HCT116 (cell line): ENCODE measurements at regions not wholly inside any gene's neighbourhood (a gene's known extent, or its start where the extent isn't known, plus 50 kb on each side); places are given as distances from the start of the nearest gene placed in this dataset.

ENCODE experiments used
- ATAC-seq: fragments of 200-7000 bp; cut with Tn5 transposase; 2 replicates; pipeline ENCODE4 v1.9.1; 2020; ENCODE audit warnings: mild to moderate bottlenecking, moderate library complexity
- BruUV-seq: library from RNA; stranded (reverse); fragments of 400-500 nt; replicated peaks from 2 replicates; lab custom pipeline; 2021; lab: Mats Ljungman, UMichigan
- CTCF ChIA-PET: fragments of 300-600 bp; sonication (Branson Sonifier 250); formaldehyde crosslinking; loops from one replicate; lab custom pipeline; 2021; ENCODE audit warnings: antibody characterized with exemption; lab: Charles Lee
- POLR2A ChIA-PET: fragments of 300-600, 350-600 bp; sonication (Branson Sonifier 250); formaldehyde crosslinking; loops from one replicate; lab custom pipeline; 2021; ENCODE audit warnings: antibody characterized with exemption; lab: Charles Lee
- RAD21 ChIA-PET, 2 experiments: fragments of 300-600 bp; sonication (Branson Sonifier 250); formaldehyde crosslinking; loops; one replicate each; lab custom pipeline; 2023; ENCODE audit warnings: low total read pairs in 2 of 2; ENCODE audit not compliant: uncharacterized antibody in 2 of 2, unreplicated experiment in 2 of 2, low non-redundant PET in 1 of 2; lab: Charles Lee
- DNase-seq: peaks from one replicate; pipeline ENCODE4 v3.0.0-alpha.2; 2010; ENCODE audit warnings: low read depth, low spot score
- H2AFZ ChIP-seq: fragments of 200-600 bp; shearing (Covaris generic), sonication (generic); 2 replicates; pipeline ENCODE4 v1.6.1; 2017; ENCODE audit warnings: low read depth, mixed run types, mixed read lengths, antibody characterized with exemption, low read length; ENCODE audit not compliant: poor library complexity, severe bottlenecking
- H3K27ac ChIP-seq: 2 replicates; pipeline ENCODE4 v1.5.1; 2012; ENCODE audit warnings: low read depth, low read length
- H3K27me3 ChIP-seq: fragments of 200-600 bp; sonication (generic); 2 replicates; pipeline ENCODE4 v1.6.1; 2016; ENCODE audit warnings: mixed run types, low read length, mixed read lengths; ENCODE audit not compliant: insufficient read depth
- H3K36me3 ChIP-seq, 2 experiments: fragments of 200-500 bp in 1 of 2; fragments of 200-600 bp in 1 of 2; sonication (Bioruptor generic) in 1 of 2; sonication (generic) in 1 of 2; 2 replicates each; pipeline versions ENCODE4 v1.5.1 to v1.6.1; 2014 to 2016; ENCODE audit warnings: low read length in 2 of 2, inconsistent platforms in 1 of 2, mixed read lengths in 1 of 2, mixed run types in 1 of 2; ENCODE audit not compliant: insufficient read depth in 2 of 2, control insufficient read depth in 1 of 2
- H3K4me1 ChIP-seq, 2 experiments: fragments of 200-600 bp in 1 of 2; sonication (generic) in 1 of 2; 2 replicates each; pipeline versions ENCODE4 v1.5.1 to v1.6.1; 2012 to 2017; ENCODE audit warnings: low read length in 2 of 2, inconsistent platforms in 1 of 2, mild to moderate bottlenecking in 1 of 2, mixed read lengths in 1 of 2, mixed run types in 1 of 2, moderate library complexity in 1 of 2; ENCODE audit not compliant: insufficient read depth in 2 of 2, control insufficient read depth in 1 of 2
- H3K4me2 ChIP-seq: fragments of 200-600 bp; sonication (generic); 2 replicates; pipeline ENCODE4 v1.6.1; 2017; ENCODE audit warnings: mixed run types, low read length, mixed read lengths
- H3K4me3 ChIP-seq, 2 experiments: fragments of 200-600 bp in 1 of 2; sonication (generic) in 1 of 2; replicated peaks in 1 of 2; 2 replicates each; pipeline ENCODE4 v1.5.1; 2011 to 2016; ENCODE audit warnings: low read length in 2 of 2, control low read depth in 1 of 2, low read depth in 1 of 2, mild to moderate bottlenecking in 1 of 2, mixed read lengths in 1 of 2, mixed run types in 1 of 2
- H3K79me2 ChIP-seq: fragments of 200-600 bp; sonication (generic); 2 replicates; pipeline ENCODE4 v1.6.1; 2017; ENCODE audit warnings: mild to moderate bottlenecking, mixed run types, low read length, moderate library complexity, mixed read lengths; ENCODE audit not compliant: insufficient read depth
- H3K9ac ChIP-seq: fragments of 200-600 bp; sonication (generic); 2 replicates; pipeline ENCODE4 v1.6.1; 2016; ENCODE audit warnings: low read length, mixed read lengths
- H3K9me2 ChIP-seq: fragments of 200-600 bp; sonication (generic), shearing (Covaris generic); 2 replicates; pipeline ENCODE4 v1.6.1; 2017; ENCODE audit warnings: mixed run types, mild to moderate bottlenecking, moderate library complexity; ENCODE audit not compliant: insufficient read depth
- H3K9me3 ChIP-seq, 2 experiments: fragments of 200-500 bp in 1 of 2; fragments of 200-600 bp in 1 of 2; sonication (Bioruptor generic) in 1 of 2; sonication (generic) in 1 of 2; 2 replicates each; pipeline ENCODE4 v1.6.1; 2014 to 2017; ENCODE audit warnings: low read length in 2 of 2, mixed read lengths in 2 of 2, inconsistent platforms in 1 of 2, low read depth in 1 of 2, mild to moderate bottlenecking in 1 of 2, mixed run types in 1 of 2, moderate library complexity in 1 of 2; ENCODE audit not compliant: control insufficient read depth in 1 of 2, insufficient read depth in 1 of 2
- H4K20me1 ChIP-seq: fragments of 200-600 bp; sonication (generic), shearing (Covaris generic); 2 replicates; pipeline ENCODE4 v1.6.1; 2017; ENCODE audit warnings: mixed run types, mild to moderate bottlenecking, moderate library complexity; ENCODE audit not compliant: insufficient read depth
- CBX3 ChIP-seq: IDR thresholded peaks from 2 replicates; pipeline ENCODE4 v1.6.1; 2012; ENCODE audit warnings: low read depth
- EGR1 ChIP-seq: IDR thresholded peaks from 2 replicates; pipeline ENCODE4 v1.6.1; 2012; ENCODE audit warnings: low read depth
- ELF1 ChIP-seq: IDR thresholded peaks from 2 replicates; pipeline ENCODE4 v1.6.1; 2012; ENCODE audit warnings: low read depth, borderline replicate concordance
- EZH2phosphoT487 ChIP-seq: fragments of 200-600 bp; IDR thresholded peaks from 2 replicates; pipeline ENCODE4 v1.6.1; 2018; ENCODE audit warnings: antibody characterized with exemption, borderline replicate concordance
- FOSL1 ChIP-seq: IDR thresholded peaks from 2 replicates; pipeline ENCODE4 v1.6.1; 2012; ENCODE audit warnings: low read depth
- JUND ChIP-seq: IDR thresholded peaks from 2 replicates; pipeline ENCODE4 v1.6.1; 2012
- POLR2A ChIP-seq: IDR thresholded peaks from 2 replicates; pipeline ENCODE4 v1.7.0; 2011; ENCODE audit warnings: borderline replicate concordance; ENCODE audit not compliant: insufficient read depth, insufficient read length; ENCODE audit errors: extremely low read depth
- POLR2AphosphoS5 ChIP-seq: IDR thresholded peaks from 2 replicates; pipeline ENCODE4 v1.6.1; 2011; ENCODE audit warnings: mild to moderate bottlenecking, low read depth, low read length, moderate library complexity
- SIN3A ChIP-seq: IDR thresholded peaks from 2 replicates; pipeline ENCODE4 v1.6.1; 2012; ENCODE audit warnings: low read depth
- SP1 ChIP-seq: IDR thresholded peaks from 2 replicates; pipeline ENCODE4 v1.6.1; 2012; ENCODE audit warnings: low read depth
- SRF ChIP-seq: IDR thresholded peaks from 2 replicates; pipeline ENCODE4 v1.6.1; 2012; ENCODE audit warnings: low read depth
- YY1 ChIP-seq: IDR thresholded peaks from 2 replicates; pipeline ENCODE4 v1.6.1; 2011; ENCODE audit warnings: low read length, low read depth, moderate library complexity, mild to moderate bottlenecking; ENCODE audit not compliant: insufficient replicate concordance; ENCODE audit errors: extremely low read depth
- ZFX ChIP-seq: fragments of 450-650 bp; IDR thresholded peaks from 2 replicates; pipeline ENCODE4 v1.6.1; 2017
- ZNF274 ChIP-seq: fragments of 200-500 bp; sonication (Bioruptor generic); IDR thresholded peaks from 2 replicates; pipeline ENCODE4 v1.6.1; 2014; ENCODE audit warnings: mild to moderate bottlenecking, low read depth, low read length, inconsistent platforms
- intact Hi-C: fragments of 100-400 bp; cut with micrococcal nuclease; formaldehyde crosslinking; loops from 2 replicates; pipeline ENCODE4 v1.10.0; 2022
- TF ChIP-seq, protein P1 (sequence below): IDR thresholded peaks from 2 replicates; pipeline ENCODE4 v1.6.1; 2012
- TF ChIP-seq, protein P2 (sequence below), 3 experiments: fragments of 200-600 bp in 1 of 3; sonication (generic) in 1 of 3; IDR thresholded peaks in 2 of 3; conservative IDR thresholded peaks in 1 of 3; 2 replicates each; pipeline ENCODE4 v1.5.1; 2012 to 2017; ENCODE audit warnings: low read depth in 2 of 3, low read length in 2 of 3, antibody characterized with exemption in 1 of 3, borderline replicate concordance in 1 of 3, control low read depth in 1 of 3, mild to moderate bottlenecking in 1 of 3, mixed read lengths in 1 of 3, mixed run types in 1 of 3, moderate library complexity in 1 of 3; ENCODE audit not compliant: insufficient read depth in 1 of 3
- TF ChIP-seq, protein P3 (sequence below): IDR thresholded peaks from 2 replicates; pipeline ENCODE4 v1.6.1; 2012; ENCODE audit warnings: low read depth
- TF ChIP-seq, protein P4 (sequence below): IDR thresholded peaks from 2 replicates; pipeline ENCODE4 v1.6.1; 2012

DNA sequence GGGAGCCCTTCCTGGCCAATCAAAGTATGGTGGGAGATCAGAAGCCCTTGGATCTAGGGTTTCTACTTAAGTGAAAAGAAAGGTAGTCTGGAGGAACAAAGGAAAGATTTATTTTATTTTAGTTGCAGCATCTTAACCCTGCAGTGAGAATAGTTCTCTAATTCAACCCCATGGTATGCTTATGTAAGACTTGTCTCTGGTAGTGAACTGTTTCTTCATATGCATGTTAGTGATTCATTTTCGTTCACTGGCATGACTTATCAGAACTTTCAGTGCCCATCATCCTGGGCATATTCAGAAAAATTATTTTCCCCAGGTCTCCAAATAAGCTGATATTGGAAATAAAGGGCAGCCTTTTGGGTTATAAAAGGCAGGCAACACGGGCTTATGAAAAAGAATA, 1058.8 kb downstream of the NLGN4Y start:
- Histone ChIP-seq H3K4me2 (no peak overlapping the region), H2AFZ (no peak overlapping the region), H3K9me3 (no peaks in the 10 kb centered on the region), H3K4me3 (no peak overlapping the region), H3K79me2 (no peaks in the 10 kb centered on the region), H3K27ac (no peak overlapping the region), H3K9me2 (no peaks in the 10 kb centered on the region), H3K36me3 (no peaks in the 10 kb centered on the region), H4K20me1 (no peaks in the 10 kb centered on the region), H3K27me3 (no peaks in the 10 kb centered on the region), H3K4me1 (no peaks in the 10 kb centered on the region), H3K9ac (no peak overlapping the region)
- ATAC-seq (no peak), DNase-seq (no peak)
- RAD21 ChIA-PET: no interaction called here
- TF ChIP-seq ELF1 (no peak), CBX3 (no peak), JUND (no peak), EGR1 (no peak), EZH2phosphoT487 (no peak), ZNF274 (no peak), FOSL1 (no peak), ZFX (no peak), POLR2AphosphoS5 (no peak), SP1 (no peak), SRF (no peak)
- TF ChIP-seq, protein P1, sequence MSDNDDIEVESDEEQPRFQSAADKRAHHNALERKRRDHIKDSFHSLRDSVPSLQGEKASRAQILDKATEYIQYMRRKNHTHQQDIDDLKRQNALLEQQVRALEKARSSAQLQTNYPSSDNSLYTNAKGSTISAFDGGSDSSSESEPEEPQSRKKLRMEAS: no peak
- POLR2A ChIA-PET: no interaction called here
- intact Hi-C loops: no loop called here
- CTCF ChIA-PET: no interaction called here
- BruUV-seq: no TSS peak

DNA sequence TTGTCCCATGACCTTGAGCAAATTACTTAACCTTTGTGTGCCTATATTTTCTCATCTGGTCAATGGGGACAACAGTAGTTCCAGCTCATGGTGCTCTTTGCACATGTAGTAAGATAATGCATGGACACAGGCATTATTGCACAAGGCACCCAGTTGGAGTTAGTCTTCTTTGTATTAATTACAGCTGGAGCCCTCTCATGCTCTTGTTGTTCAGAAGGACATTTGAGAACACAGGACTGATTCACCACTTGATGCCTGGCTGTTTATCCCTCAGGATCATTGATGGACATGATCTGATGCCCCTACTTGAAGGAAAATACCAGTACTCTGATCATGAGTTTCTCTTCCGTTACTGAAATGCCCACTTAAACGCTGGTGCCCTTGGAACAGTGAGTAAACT, 1068.6 kb downstream of the NLGN4Y start:
- Histone ChIP-seq H2AFZ (no peak overlapping the region), H3K9me3 (no peaks in the 10 kb centered on the region), H3K9me2 (no peaks in the 10 kb centered on the region), H3K27ac (no peak overlapping the region), H3K27me3 (no peaks in the 10 kb centered on the region), H3K4me3 (no peak overlapping the region), H4K20me1 (no peaks in the 10 kb centered on the region), H3K79me2 (no peaks in the 10 kb centered on the region), H3K36me3 (no peaks in the 10 kb centered on the region), H3K4me2 (no peak overlapping the region), H3K4me1 (no peaks in the 10 kb centered on the region), H3K9ac (no peak overlapping the region)
- ChIA-PET RAD21 (no interaction called here), POLR2A (no interaction called here), CTCF (no interaction called here)
- no peak for DNase-seq
- intact Hi-C loops: no loop called here
- ATAC-seq: no peak
- BruUV-seq: no TSS peak
- no peak for TF ChIP-seq SIN3A
- TF ChIP-seq, protein P2, sequence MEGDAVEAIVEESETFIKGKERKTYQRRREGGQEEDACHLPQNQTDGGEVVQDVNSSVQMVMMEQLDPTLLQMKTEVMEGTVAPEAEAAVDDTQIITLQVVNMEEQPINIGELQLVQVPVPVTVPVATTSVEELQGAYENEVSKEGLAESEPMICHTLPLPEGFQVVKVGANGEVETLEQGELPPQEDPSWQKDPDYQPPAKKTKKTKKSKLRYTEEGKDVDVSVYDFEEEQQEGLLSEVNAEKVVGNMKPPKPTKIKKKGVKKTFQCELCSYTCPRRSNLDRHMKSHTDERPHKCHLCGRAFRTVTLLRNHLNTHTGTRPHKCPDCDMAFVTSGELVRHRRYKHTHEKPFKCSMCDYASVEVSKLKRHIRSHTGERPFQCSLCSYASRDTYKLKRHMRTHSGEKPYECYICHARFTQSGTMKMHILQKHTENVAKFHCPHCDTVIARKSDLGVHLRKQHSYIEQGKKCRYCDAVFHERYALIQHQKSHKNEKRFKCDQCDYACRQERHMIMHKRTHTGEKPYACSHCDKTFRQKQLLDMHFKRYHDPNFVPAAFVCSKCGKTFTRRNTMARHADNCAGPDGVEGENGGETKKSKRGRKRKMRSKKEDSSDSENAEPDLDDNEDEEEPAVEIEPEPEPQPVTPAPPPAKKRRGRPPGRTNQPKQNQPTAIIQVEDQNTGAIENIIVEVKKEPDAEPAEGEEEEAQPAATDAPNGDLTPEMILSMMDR (IDR thresholded peaks at IDR 0.05 in 2 of 3, conservative IDR thresholded peaks at IDR 0.05 in 1 of 3; ENCODE audit: borderline replicate concordance in 1 of 3, insufficient read depth in 1 of 3, low read depth in 2 of 3, low read length in 2 of 3): no peak
- no peak for TF ChIP-seq POLR2A
- no peak for TF ChIP-seq YY1
- no peak for TF ChIP-seq CBX3
- no peak for TF ChIP-seq FOSL1
- no peak for TF ChIP-seq ZNF274
- TF ChIP-seq, protein P1: no peak
- TF ChIP-seq, protein P3, sequence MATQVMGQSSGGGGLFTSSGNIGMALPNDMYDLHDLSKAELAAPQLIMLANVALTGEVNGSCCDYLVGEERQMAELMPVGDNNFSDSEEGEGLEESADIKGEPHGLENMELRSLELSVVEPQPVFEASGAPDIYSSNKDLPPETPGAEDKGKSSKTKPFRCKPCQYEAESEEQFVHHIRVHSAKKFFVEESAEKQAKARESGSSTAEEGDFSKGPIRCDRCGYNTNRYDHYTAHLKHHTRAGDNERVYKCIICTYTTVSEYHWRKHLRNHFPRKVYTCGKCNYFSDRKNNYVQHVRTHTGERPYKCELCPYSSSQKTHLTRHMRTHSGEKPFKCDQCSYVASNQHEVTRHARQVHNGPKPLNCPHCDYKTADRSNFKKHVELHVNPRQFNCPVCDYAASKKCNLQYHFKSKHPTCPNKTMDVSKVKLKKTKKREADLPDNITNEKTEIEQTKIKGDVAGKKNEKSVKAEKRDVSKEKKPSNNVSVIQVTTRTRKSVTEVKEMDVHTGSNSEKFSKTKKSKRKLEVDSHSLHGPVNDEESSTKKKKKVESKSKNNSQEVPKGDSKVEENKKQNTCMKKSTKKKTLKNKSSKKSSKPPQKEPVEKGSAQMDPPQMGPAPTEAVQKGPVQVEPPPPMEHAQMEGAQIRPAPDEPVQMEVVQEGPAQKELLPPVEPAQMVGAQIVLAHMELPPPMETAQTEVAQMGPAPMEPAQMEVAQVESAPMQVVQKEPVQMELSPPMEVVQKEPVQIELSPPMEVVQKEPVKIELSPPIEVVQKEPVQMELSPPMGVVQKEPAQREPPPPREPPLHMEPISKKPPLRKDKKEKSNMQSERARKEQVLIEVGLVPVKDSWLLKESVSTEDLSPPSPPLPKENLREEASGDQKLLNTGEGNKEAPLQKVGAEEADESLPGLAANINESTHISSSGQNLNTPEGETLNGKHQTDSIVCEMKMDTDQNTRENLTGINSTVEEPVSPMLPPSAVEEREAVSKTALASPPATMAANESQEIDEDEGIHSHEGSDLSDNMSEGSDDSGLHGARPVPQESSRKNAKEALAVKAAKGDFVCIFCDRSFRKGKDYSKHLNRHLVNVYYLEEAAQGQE: no peak
- TF ChIP-seq, protein P4, sequence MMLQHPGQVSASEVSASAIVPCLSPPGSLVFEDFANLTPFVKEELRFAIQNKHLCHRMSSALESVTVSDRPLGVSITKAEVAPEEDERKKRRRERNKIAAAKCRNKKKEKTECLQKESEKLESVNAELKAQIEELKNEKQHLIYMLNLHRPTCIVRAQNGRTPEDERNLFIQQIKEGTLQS: no peak
